ENCODE measurements at regions not wholly inside any gene's neighbourhood (a gene's known extent, or its start where the extent isn't known, plus 50 kb on each side); places are given as distances from the start of the nearest gene placed in this dataset.
"Not testable (repeated sequence)": the region's sequence is repeated elsewhere in the genome, so short reads cannot be mapped to it uniquely, and the experiment has no call there.

DNA sequence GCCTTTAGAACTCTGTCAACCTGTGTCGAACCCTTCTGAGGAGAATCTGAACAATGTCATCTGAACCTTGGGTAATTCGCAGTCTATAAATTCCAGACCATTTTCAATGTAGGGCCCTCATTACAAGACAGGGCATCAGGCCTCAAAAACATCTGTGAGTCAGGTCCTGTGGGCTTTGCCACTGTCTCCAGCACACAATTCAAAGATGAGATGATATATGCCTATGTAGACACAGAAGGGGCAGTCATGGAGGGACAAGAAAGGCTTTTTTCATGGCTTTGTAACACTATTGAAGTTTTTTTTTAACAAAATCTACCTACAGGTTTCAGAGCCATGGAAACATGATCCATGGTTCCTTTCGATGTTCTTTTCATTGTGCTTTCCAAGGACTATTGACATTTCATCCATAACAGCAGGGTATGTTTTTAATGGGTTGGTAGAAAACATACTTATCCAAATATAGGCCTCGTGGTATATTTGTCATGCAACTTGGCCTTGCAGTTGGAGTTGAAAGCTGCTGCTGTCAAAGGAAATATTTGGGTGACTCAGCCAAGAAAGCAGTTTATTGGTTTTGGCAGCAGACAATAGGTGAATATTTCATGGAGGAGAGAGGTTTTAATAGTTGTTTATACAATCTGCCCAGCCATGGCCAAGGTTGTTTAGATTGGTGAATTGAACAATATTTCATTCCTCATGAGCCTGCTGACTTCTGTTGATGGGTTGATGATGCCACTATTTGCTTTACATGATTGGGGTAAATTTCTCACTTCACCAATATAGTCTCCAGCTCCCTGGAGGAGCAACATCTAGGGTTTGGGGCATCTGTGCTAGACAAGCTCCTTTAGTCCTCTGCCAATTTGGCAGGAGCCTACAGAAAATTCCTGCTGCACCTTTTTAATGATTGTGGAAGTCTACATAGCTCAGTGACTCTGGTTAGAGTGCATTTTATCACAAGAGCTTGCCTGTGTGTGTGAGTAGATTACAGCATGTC, 158.4 kb upstream of the TMEM72 start:
- DNase-seq: no peak

DNA sequence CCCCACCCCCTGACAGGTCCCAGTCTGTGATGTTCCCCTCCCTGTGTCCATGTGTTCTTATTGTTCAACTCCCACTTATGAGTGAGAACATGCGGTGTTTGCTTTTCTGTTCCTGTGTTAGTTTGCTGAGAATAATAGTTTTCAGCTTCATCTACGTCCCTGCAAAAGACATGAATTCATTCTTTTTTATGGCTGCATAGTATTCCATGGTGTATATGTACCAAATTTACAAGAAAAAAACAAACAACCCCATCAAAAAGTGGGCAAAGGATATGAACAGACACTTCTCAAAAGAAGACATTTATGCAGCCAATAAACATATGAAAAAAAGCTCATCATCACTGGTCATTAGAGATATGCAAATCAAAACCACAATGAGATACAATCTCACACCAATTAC, 156.8 kb upstream of the TMEM72 start:
- DNase-seq: not testable (repeated sequence)

DNA sequence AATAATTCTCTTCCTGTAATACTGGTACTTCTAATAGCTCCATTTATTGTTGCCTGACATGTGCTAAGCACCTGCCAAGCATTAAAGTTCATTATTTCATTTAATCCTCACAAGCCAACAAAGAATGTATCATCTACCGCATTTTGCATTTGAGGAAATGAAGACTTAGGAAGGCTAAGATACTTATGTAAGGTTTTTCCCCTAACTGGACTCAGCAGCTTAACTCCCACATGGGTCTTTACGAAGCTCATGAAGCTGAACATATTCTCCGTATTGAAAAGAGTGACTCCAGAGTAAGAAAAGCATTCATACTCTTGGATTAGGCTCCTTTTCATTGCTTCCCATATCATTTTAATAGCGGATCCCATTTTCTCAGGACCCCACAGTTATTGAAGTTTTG, 155.7 kb upstream of the TMEM72 start:
- DNase-seq: no peak

DNA sequence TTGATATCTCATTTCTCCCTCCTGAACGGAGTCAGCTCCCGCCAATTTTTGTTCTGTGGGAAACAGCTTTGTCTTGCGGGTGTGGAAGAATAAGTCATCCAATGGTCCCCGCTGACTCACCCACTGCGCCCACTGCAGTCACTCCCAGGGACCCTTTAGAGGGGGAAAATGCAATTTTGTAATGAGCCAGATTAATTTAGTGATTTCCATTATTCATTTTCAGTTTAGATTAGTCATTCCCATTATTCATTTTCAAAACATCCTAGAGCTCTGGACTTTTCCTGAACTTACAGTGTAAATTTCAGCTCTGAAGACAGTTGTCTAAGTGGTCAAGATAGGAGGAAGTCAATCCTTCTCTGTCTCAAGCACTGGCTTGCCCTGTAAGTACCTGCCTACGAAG, 154.9 kb upstream of the TMEM72 start:
- DNase-seq: no peak

DNA sequence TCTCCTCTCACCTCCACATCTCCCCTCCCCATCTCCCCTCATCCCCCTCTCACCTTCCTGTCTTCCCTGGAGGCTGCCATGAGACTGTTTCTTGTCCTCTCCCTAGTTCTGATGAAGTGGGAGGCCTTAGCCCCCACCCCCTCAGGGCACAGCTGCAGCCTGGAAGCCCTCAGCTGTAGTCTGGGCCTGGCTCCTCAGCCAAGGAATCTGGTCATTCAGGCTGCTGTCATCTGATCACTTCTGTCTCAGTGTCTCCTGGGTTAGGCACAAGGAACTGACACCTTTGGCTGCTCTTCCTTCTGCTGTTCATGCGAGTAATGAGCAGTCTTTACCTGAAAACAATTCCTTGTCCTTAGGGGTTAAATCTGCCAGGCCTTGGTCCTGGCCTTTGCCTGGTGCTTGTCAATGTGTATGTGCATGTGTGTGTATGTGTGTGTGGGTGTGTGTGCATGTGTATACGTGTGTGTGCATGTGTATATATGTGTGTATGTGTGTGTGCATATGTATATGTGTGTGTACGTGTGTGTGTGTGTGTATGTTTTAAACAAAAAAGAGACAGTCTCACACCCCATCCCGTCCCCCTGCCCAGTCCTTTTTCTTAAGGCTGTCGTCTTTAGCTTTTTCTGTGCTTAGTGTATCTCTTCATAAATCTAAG, 153.5 kb upstream of the TMEM72 start:
- no peak for DNase-seq

DNA sequence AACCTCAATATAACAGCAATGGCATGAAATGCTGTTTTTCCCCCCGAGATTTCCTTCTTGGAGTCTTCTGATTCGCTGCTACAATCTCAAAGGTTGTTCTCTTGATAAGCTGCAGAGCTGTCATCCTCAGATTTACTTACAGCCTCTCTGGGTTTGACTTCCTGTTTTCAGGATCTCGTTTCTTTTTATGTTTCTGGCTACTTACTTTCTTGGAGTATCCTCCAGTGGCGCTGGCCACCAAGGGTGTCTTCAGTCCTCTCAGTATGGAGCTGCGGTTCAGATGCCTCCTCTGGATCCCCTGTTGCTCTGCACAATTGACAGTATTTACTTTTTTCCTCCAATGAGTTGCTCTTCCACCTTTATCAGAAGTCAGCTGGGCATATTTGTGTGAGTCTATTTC, 152.0 kb upstream of the TMEM72 start:
- no peak for DNase-seq

DNA sequence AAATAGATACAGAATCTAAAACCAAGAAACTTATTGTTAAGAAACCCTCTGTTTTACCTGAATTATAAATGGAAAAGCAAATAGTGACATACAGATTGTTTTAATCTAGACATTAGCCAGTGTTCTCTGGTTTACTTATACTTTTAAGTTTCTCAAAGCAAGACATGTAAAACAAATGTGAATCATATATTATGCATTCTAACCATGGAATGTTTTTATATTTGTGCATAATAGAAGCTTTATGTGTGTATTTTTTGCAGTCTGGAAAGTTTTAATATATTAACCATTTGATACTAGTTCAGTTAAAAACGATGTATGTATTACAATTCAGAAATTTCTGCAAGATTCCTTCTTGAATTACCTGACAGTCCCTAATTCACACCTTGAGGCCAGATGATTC, 150.6 kb upstream of the TMEM72 start:
- no peak for DNase-seq

DNA sequence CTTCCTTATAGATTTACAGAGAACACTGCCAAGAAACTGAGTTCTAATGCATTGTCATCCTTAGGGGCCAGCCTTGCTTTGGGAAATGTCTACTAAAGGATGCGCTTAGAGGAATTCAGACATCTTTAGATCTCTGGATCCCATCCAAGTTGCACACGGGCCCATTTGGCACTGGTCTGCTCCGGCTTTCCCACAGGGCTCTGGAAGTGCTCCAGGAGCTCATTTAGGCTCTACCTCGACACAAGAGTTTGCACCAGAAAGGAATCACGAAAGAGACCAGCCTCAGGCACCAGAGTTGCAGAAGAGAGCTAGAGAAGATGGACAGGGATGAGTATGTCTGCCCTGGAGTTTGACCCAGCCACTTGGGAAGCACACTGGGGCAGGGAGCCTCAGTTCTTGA, 150.1 kb upstream of the TMEM72 start:
- no peak for DNase-seq

DNA sequence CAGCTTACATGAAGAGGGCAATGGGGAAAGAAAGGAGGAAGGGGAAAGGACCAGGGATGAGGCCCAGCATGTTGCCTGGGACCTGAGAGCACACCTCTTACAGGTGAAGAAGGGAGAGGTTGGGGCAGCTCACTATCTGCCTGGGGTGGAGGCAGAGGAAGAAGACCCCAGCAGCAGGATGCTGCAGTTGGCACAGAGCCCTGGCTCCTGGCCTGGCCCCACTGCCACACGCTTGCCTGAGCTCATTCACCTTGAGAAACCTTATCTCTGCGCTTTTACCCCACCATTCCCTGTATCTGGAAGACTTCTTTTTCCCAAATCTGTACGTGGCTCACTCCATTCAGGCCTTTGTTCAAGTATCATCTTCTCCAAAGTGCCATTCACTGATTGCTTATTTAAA, 147.8 kb upstream of the TMEM72 start:
- DNase-seq: no peak

DNA sequence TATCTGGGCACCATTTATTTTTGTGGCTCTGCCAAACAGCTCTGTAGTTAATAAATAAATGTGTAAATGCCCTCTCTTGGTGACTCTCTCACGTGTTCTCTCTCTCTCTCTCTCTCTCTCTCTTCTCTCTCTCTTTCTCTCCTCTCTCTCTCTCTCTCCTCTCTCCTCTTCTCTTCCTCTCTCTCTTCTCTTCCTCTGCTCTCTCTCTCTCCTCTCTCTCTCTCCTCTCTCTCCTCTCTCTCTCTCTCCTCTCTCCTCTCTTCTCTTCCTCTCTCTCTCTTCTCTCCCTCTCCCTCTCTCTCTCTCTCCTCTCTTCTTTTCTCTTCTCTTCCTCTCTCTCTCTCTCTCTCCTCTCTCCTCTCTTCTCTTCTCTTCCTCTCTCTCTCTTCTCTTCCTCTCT, 145.8 kb upstream of the TMEM72 start:
- no peak for DNase-seq

DNA sequence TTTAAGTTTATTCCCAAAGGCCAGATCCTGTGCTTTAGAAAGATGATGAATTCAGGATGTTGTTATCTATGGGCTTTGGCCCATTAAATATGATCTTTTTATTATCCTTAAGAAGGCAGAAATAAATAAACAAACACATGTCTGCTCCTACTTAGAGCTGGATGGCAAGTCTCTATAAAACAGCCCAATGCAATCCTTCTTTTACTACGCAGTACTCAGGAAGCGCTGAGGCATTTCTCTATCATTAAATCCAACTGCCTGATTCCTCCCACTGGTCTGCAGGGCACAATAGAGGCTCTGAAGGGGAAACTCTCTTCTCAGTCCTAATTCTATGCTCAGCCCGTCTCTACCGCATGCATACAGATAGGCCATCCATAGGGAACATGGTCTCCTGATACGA, 144.5 kb upstream of the TMEM72 start:
- DNase-seq: no peak

DNA sequence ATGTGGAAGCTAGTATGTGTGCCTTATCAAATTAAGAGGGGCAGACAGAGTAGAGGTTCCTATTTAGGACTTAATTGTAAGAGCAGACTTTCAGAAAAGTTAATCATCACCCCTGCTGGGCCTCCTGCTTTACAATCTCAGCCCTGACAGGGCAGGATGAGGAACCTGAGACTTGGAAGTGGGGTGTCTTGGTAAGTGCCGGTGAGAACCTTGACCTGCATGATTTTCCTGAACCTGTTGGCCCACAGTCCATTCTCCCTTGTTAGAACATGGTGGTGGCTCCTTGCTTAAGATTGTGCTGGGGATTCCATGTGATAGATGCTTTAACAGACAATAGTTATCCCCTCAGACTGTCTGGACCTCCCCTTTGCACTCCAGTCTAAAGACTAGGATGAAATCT, 141.7 kb upstream of the TMEM72 start:
- DNase-seq: no peak

DNA sequence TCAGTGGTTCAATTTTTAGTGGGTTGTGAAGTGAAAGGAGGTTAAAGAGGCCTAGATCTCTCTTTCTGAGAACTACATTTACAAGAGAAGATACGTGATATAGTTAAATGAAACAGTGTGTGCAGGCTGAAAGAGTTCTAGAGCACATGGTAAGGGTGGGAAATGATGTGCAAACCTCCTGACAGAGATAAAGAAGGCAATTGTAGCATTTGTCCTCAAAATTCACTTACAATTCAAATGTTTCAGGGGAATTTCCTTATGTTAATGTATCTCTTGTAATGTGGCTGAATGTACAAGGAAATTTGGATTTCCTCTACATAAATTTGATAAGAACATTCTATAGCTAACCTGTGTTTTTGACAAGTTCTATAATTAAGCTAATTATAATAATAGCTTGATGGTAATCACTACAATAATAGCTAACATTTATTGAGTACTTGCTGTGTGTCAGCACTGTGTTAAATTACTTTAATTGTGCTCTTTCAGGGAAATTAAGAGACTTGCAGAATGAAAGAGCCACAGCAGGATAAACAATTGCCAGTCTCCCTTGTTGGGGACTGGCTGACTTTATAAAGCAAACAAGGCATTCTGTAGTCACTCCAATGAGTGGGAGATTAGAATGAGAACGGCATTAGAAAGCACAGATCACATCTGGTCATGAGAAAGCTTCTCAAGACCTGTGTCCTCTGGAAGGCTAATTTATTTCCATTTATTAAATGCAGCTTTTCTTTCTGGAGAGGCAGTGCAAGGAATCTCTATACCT, 139.7 kb upstream of the TMEM72 start:
- no peak for DNase-seq

DNA sequence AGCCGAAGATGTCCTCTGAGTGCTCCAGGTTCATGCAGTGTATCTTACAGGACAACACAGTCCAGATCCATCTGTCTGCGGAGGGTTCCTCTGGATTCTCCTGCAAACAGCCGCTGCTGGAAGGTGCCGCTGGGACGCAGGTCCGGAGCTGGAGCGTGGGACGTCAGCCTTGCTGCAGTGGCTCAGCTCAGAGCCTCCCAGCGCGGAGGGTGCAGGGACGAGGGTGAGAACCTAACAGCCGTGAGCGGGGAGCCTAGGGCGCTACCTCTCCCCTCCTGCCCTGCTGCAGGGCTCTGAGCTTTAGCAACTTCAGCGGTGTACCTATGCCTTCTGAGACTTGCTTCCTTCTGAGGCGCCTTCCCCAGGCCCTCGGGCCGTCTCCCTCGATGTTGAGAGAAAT, 137.6 kb upstream of the TMEM72 start:
- DNase-seq: no peak

DNA sequence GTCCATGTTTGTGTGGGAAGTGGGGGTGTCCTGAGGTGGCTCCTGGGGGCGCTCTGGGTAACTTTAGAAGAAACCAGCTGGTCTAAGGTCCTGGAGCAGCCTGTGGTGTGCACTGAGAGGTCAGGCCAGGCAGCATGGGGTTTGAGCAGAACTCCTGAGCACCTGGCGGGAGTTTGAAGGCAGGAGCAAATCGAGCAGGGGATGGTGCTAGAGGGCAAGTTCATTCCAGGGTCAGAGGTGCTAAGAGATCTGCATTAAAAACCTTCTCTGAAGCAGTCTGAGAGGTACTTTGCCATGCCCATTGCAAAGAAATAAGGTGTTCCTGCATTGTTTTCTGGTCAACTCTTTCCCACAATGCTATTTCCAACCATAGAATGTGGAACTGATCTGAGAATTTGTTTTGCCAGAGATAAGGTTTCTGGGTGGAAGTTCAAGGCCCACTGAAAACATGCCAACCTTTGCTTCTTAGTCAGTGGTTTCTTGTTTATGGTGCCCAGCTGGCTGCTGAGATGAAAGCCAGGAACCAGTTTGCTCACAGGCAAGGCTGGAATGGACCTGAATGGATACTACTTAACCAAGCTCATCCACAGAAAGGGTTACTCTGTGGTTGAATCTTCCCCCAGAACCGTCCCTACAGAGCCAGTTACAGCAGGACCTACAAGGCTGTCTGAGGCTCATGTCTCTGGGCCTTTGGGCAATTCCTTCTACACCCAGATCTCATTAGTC, 136.3 kb upstream of the TMEM72 start:
- DNase-seq: peak; percentile 4

DNA sequence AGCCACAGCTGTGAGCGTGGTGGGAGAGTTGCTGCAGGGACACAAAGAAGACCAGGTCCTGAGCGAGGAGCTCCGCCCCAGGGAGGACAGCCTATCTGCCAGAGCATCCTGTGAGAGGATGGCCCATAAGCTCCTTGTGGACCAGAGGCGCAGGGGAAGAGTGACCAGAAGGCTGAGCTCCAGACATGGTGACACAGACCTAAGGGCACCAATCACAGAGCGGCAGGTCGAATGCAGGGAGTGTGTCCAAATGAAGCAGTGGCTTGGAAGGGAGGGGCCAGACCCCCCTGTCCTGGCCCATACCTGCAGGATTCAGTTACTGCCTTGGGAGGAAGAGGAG, 135.8 kb upstream of the TMEM72 start:
- DNase-seq: no peak

DNA sequence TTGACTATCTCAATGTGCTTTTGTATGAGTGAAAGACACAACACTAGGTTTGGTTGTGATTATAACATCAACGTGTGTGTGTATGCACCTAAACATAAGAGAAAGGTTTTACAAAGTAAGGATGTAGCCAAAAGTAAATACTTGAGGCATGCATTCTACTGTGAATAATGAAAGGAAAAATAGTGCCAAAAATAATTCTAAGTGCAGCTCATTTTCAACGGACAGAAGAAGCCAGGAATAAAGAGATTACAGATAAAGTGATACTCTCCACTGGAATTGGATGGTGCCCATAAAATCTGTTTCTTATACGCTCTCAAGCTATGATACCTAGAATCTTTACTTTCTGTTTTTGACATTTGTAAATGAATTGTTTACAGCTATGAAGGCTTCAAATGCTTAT, 135.0 kb upstream of the TMEM72 start:
- no peak for DNase-seq

DNA sequence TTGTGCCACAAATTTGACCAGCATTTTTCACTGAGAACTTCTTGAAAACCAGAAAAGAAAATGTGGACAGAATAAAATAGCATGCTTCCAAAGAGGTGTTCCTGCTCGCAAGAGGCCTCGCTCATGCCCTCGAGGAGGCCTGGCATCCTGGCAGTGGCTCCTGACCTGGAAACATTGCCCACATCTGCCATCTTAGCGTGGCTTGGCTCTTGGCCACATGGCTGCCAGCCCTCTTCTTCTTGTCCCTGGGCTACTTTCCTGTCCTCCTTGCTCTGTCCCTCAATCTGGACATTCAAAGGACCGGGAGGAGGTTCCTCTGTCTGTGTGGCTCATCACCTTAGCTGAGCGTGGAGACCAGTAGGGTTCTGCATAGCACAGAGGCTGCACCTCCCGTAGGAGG, 131.6 kb upstream of the TMEM72 start:
- DNase-seq: no peak

DNA sequence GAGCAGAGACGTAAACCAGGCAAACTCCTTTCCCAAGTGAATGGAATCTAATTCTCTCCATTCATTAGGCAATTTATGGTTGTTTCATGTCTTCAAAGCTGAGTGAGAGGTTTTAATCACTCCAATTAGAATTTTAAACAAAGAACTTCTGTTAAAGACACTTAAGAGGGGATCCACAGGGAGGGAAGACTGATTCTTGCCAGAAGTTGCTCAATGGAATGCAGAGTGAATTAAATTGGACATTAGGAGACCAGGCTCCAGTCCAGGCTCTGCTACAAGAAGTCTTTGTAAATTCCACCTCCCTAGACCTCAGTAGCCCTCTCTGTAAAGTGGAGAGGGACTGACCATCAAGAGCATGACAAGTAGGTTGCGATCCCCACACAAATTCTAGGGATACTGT, 130.7 kb upstream of the TMEM72 start:
- DNase-seq: no peak

DNA sequence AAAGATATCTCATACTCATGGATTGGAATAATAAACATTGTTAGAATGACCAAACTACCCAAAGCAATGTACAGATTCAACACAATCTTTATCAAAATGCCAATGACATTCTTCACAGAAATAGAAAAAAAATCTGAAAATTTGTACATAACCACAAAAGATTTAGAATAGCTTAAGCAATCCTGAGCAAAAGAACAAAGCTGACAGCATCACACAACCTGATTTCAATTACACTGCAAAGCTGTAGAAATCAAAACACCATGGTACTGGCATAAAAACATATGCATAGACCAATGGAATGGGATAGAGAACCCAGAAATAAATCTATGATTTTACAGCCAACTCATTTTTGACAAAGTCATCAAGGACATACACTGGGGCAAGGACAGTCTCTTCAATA, 130.0 kb upstream of the TMEM72 start:
- no peak for DNase-seq

DNA sequence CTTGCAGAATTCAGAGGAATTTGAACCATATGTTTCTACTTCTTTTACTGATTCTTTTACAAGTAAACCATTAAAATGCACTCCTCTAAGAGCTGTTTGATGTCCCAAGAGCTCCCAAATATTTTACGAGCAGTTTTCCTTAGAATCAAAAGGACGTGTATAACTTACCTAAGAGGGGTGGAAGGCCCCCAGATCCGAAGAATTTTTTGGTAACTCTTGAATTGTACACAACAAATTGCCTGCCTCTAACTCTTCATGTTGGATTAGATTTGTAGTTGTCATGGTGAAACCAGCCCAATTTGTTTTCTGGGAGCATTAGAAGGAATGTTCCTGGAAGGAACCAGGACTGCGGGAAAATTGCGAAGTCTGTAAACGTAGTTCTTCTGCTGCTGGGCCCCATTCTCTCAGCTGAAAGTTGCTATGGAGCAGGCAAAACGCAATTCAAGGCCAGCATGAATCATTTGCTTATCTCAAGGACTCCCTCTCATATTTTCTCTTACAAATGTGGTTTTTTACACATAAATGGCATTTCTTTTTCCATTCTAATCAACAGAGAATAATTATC, 124.8 kb upstream of the TMEM72 start:
- DNase-seq: no peak

DNA sequence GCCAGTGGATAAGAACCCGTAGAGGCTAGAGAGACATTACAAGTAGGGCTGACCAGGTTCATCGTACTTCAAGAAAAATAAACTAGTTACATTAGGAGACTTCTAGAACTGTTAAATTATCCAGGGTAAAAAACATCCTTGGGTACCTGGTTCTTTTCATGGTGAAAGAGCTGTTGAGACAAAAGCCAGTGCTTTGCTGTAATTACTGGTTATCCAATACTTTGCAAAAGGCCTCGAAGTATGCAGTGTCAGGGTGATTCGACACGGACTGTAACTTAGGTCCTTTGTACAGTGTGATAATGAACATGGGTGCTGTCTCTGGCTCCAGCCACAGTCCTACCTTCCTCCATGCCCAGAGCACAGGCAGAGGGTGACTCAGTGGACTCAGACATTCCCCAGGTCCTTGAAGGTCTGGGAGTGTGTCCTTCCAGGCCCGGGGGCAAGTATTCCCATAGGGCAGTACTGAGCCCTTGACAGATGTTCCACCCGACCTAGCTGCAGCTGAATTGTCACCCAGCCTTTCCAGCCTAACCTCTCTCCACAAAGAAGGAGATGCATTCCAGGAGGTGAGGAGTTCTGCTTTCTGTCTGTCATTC, 123.6 kb upstream of the TMEM72 start:
- DNase-seq: no peak
